ENCODE measurements at regions not wholly inside any gene's neighbourhood (a gene's known extent, or its start where the extent isn't known, plus 50 kb on each side); places are given as distances from the start of the nearest gene placed in this dataset.

GRCh38 chr14:49971156-49972130 is 78.6 kb downstream of the ARF6 start:
- no peak for DNase-seq

DNA sequence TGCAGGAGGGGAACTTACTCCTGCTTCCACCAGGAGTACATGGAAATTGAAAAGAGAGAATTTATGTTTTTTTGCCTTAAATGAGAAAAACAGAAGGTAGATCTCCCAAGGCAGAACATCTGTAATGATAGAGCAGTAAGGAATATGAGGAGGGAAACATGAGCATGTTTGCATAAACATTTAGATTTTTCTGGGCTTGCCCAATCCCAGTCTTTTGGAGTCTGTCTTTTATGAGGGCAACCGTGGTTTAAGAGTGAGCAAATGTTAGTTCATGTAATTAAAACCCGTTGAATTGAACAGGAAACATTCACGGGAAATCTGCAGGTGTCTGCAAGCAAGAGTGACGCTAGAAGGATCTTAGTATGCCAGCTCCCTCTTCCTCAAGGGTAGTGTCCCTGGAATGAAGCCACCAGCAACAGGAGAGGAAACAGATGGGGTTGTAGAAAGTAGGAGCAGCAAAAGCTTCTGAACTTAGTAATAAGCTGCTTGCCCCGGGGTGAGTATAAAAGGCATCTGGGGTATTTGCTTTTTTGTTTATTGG is 79.3 kb downstream of the ARF6 start:
- DNase-seq, result peak; percentile 71

DNA sequence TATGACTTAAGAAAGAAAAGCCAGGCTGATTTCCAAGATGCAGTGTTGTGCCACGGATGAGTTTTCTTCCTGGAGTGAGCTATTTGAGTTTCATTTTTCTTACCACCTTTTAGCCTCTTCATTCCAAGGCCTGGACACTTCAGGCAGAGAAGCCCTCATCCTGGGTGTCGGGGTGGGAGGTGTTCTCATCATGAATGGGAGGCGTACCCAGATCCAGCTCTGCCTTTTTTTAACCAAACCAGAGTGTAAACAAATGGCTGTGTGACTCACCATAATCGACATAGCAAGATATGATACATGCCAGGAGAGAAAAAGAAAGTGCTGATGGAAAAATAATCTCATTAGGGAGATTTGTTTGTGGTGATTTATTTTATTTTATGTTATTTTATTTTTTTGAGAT is 79.9 kb downstream of the ARF6 start:
- DNase-seq, result peak; percentile 92

DNA sequence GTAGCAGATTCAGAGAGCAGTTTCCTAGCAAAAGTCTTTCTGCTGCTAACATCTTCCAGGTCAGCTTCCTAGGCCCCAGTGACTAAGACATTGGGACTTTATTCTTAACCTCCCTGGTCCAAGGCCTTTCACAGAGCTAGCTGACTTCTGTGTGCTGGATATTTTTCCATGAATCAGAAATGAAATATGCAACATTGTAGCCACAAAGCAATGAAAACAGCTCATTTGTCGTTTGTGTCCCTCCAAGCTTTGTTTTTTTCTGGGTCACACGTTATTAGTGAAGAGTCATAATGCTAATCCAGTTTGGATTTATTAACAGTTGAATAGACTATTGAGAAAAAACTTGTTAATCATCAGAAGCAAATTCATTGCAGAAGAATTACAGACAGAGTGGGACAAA is 82.4 kb downstream of the ARF6 start:
- peak; percentile 98 for DNase-seq

- no peak for DNase-seq
These were observed 82.9 kb downstream of the ARF6 start for GRCh38 chr14:49975799-49976198.

DNA sequence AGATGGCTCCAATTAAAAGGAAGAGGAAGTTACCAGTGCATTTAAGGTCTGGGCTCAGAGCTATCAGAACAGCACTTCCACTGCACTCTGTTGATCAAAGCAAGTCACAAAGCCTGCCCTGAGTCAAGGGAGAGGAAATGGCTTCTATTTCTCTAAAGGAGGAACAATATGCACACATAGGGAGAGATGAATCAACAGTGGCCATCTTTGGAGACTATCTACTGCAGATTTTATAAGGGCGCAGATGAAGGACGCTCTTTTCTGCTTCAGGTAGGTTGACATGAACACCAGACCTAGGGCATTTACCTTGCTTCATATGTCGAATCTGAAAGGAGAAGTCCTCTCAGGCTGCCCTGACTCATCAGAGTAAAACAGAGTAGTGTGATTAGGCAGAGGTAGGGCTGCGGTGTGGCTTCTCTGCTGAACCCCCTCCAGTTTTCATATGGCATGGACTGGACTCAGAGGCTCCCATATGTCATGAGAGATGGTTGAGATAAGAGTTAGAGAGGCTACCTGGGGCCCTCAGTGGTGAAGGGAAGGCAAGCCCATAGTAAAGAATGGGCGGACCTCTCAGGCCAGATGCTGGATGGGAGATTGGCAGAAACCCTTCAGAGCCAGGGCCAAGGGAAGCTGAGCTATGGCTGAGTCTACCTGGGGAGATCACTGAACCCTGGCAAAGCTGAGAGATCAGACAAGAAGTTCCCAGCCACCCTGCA is 84.4 kb downstream of the ARF6 start:
- no peak for DNase-seq

GRCh38 chr14:49980027-49980426 is 87.1 kb downstream of the ARF6 start:
- DNase-seq, result no peak

GRCh38 chr14:49982082-49982481 is 89.2 kb downstream of the ARF6 start:
- DNase-seq, result no peak

GRCh38 chr14:49982501-49982951 is 89.6 kb downstream of the ARF6 start:
- peak; percentile 99 for DNase-seq

DNA sequence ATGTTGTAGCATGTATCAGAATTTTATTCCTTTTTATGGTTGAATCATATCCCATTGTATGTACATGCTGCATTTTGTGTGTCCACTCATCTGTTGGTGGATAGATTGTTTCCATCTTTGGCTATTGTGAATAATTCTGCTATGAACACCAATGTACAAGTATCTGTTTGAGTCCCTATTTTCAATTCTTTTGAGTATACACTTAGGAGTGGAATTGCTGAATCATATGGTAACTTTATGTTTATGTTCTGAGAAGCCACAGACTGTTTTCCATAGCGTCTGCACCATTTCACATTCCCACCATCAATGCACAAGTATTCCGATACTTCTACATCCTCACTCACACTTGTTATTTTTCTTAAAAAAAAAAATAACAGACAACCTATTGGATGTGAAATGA is 91.5 kb downstream of the ARF6 start:
- DNase-seq, result peak; percentile 87

DNA sequence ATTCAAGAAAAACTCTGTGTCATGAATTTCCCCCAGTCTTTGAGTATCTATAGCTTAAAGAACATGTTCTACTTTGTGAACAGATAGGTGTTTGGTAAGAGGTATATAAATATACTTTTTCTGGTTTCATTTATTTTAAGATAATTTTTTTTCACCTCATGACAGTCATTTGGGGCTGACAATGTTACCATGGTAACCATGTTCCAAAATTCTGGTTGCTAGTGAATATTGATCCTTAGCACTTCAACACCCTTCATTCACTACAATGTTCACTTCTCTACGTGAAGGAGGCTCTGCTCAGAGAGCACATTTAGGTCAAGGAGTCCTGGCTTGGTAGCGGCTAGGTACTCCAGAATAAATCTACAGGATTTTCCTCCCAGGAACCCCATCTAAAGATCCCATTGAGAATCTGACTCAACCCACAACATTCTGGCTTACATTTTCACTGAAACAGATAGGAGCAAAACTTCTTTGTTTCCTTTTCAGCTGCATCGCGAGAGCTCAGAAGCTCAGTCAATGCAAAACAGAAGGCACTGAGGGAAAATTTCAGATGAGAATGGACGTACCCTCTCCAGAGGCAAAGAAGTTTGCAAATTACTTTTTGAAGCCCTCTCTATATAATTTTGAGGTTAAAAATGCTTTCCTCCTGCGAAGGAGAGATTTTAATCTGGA is 93.6 kb downstream of the ARF6 start:
- DNase-seq, result peak; percentile 68

- no peak for DNase-seq
These were observed 95.5 kb downstream of the ARF6 start for GRCh38 chr14:49988080-49988990.

GRCh38 chr14:49989966-49990365 is 97.1 kb downstream of the ARF6 start:
- DNase-seq, result no peak

DNA sequence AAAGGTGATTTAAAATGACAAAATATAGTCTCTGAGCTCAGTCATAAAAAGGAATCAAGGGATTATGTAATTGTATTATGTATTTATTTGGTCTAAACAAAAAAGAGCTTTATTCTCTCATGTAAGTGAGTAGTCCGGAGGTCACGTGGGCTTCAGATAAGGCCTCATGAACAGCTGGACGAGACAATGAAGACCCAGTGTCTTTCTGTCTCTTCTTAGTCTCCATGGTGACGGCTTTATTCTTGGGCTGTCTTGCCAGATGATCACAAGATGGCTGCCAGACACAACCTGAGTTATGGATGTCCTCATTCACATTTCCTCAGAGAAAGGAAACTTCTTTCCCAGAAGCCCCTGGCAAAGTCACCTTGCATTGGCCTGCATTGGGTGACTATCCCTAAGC is 98.6 kb downstream of the ARF6 start:
- DNase-seq, result no peak

GRCh38 chr14:49992036-49992435 is 99.2 kb downstream of the ARF6 start:
- DNase-seq, result no peak

- DNase-seq, result no peak
These were observed 99.6 kb downstream of the ARF6 start for GRCh38 chr14:49992448-49992847.

GRCh38 chr14:49992901-49993339 is 100.0 kb downstream of the ARF6 start:
- peak; percentile 71 for DNase-seq

DNA sequence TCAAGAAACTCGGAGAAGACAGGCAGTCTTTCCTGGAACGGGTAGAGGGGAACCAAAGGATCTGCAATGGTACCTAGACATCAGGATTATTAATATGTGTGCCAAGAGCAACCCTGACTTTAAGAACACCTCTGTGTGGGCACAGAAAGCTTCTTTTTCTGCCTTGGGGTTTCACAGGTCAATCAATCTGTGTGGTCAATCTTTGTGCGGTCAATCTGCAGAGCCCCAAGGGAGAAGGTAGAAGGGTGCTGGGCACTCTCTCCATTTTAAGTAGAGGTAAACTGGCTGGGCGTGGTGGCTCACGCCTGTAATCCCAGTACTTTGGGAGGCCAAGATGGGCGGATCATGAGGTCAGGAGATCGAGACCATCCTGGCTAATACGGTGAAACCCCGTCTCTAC is 100.7 kb downstream of the ARF6 start:
- DNase-seq, result no peak

DNA sequence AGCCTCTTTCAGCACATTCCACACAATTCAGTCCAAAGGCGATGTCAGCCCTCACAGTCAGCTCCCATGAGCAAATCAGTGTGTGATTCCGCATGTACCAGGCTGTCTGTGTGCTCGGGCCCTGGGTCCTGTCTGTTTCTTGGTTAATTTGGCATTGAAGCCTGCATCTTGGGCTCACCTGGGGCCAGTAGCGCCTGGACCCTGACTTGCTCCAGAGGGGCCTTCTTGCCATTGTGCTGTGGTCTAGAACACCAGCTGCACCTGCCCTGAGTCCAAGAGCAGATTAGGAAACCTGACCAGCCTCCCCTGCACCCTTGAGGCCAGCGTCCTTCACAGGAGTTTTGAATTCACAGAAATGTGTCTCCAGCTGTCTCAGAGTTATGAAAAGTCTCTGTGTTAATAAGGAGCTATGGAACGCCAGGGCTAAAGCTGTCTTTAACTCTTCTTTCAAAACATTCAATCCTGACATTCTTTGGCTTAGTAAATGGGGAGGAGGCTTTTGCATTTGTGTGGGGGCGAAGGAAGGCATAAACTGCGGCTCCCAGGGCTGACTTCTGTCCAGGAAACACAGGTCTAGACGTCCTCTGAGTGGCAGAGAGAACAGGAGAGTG is 102.2 kb downstream of the ARF6 start:
- DNase-seq, result peak; percentile 54

DNA sequence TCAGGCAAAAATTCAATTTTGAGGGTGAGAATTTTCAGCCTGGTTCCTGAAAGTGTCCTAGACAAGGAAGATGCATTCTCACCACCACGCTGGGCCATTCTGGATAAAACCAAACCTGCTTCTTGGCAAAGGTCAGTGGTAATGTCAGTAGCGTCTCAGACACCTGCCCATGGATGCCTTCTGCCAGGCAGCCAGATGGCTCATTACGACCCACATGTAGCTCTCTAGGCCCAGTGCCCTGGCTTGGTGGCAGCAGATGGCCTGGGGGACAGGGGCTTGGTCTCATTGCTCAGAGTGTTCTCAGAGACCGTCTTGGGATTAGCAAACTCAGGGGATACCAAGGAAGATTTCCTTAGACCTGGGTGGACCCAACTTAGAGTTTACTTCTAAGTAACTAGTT is 105.1 kb downstream of the ARF6 start:
- no peak for DNase-seq

- DNase-seq, result peak; percentile 95
These were observed 106.4 kb downstream of the ARF6 start for GRCh38 chr14:49999146-49999761.
